Esophagus (tissue), 2 donors: ENCODE measurements at regions not wholly inside any gene's neighbourhood (a gene's known extent, or its start where the extent isn't known, plus 50 kb on each side); places are given as distances from the start of the nearest gene placed in this dataset.

Experiments used
- H3K27ac ChIP-seq, 2 donors: one replicate each; pipeline ENCODE4 v1.5.1; 2013; ENCODE audit warnings: low read depth in 2 of 2, mild to moderate bottlenecking in 2 of 2, inconsistent platforms in 1 of 2, low read length in 1 of 2, moderate library complexity in 1 of 2
- H3K27me3 ChIP-seq, 2 donors: one replicate each; pipeline ENCODE4 v1.6.1; 2013; ENCODE audit warnings: low read length in 2 of 2, control low read depth in 1 of 2, mild to moderate bottlenecking in 1 of 2; ENCODE audit not compliant: insufficient read depth in 2 of 2, control insufficient read depth in 1 of 2
- H3K36me3 ChIP-seq, 2 donors: one replicate each; pipeline ENCODE4 v1.6.1; 2013; ENCODE audit warnings: low read length in 1 of 2; ENCODE audit not compliant: control insufficient read depth in 2 of 2, insufficient read depth in 2 of 2
- H3K4me1 ChIP-seq, 2 donors: one replicate each; pipeline ENCODE4 v1.6.1; 2013; ENCODE audit warnings: low read length in 1 of 2; ENCODE audit not compliant: control insufficient read depth in 2 of 2, insufficient read depth in 2 of 2
- H3K4me3 ChIP-seq, 2 donors: one replicate each; pipeline ENCODE4 v1.5.1; 2013; ENCODE audit warnings: low read length in 2 of 2, mild to moderate bottlenecking in 2 of 2, low read depth in 1 of 2, moderate library complexity in 1 of 2
- H3K9me3 ChIP-seq, 2 donors: one replicate each; pipeline ENCODE4 v1.6.1; 2013; ENCODE audit warnings: mild to moderate bottlenecking in 2 of 2, low read depth in 1 of 2, low read length in 1 of 2, moderate library complexity in 1 of 2; ENCODE audit not compliant: control insufficient read depth in 2 of 2, insufficient read depth in 1 of 2
- WGBS, 2 donors: extraction: QIAGEN DNeasy Blood & Tissue Kit; methylation state at CpG; one replicate each; pipeline ENCODE4 v1.1.7; 2013; 5-methylcytosine and 5-hydroxymethylcytosine counted together
- donor health status: healthy with polysubstance abuse.
- donor health status: Bipolar disorder and iron deficiency.

- Histone ChIP-seq H3K27ac (no peak overlapping the region), H3K27me3 (no peaks in the 10 kb centered on the region), H3K4me1 (no peaks in the 10 kb centered on the region), H3K36me3 (no peaks in the 10 kb centered on the region), H3K9me3 (no peaks in the 10 kb centered on the region), H3K4me3 (no peak overlapping the region)
- WGBS, 2 donors: 63 to 64% methylated on average over 14 of the region's 14 CpGs
These were observed 1514.4 kb downstream of the BRD1 start for GRCh38 chr22:48313175-48313830.

- no peaks in the 10 kb centered on the region for H3K4me1 ChIP-seq
- H3K27me3 ChIP-seq: no peaks in the 10 kb centered on the region
- no peak overlapping the region for H3K4me3 ChIP-seq
- 55 to 57% methylated on average over 10 of the region's 10 CpGs for WGBS, 2 donors
- H3K36me3 ChIP-seq: no peaks in the 10 kb centered on the region
- no peak overlapping the region for H3K27ac ChIP-seq
- H3K9me3 ChIP-seq: no peaks in the 10 kb centered on the region
These were observed 1516.9 kb downstream of the BRD1 start for GRCh38 chr22:48310740-48311139.

GRCh38 chr22:48310289-48310688, 1517.4 kb downstream of the BRD1 start:
- no peak overlapping the region for H3K4me3 ChIP-seq
- WGBS, 2 donors: 48 to 58% methylated on average over 6 of the region's 6 CpGs

GRCh38 chr22:48309836-48310235, 1517.8 kb downstream of the BRD1 start:
- Histone ChIP-seq H3K27ac (no peak overlapping the region), H3K4me3 (no peak overlapping the region), H3K9me3 (no peaks in the 10 kb centered on the region), H3K4me1 (no peaks in the 10 kb centered on the region), H3K27me3 (no peaks in the 10 kb centered on the region), H3K36me3 (no peaks in the 10 kb centered on the region)
- WGBS, 2 donors: 35 to 36% methylated on average over 8 of the region's 8 CpGs

More at GRCh38 chr22:48310289-48310688, 1517.4 kb downstream of the BRD1 start:
- no peak overlapping the region for H3K27ac ChIP-seq
- no peaks in the 10 kb centered on the region for H3K9me3 ChIP-seq
- H3K36me3 ChIP-seq: no peaks in the 10 kb centered on the region
- H3K4me1 ChIP-seq: no peaks in the 10 kb centered on the region
- H3K27me3 ChIP-seq: no peaks in the 10 kb centered on the region

- Histone ChIP-seq H3K27me3 (no peaks in the 10 kb centered on the region), H3K9me3 (no peaks in the 10 kb centered on the region), H3K4me3 (no peak overlapping the region), H3K36me3 (no peaks in the 10 kb centered on the region), H3K27ac (no peak overlapping the region), H3K4me1 (no peaks in the 10 kb centered on the region)
- WGBS, 2 donors: 76 to 81% methylated on average over 16 to 18 of the region's 18 CpGs
These were observed 1518.5 kb downstream of the BRD1 start for GRCh38 chr22:48309115-48309705.

GRCh38 chr22:48307931-48308330, 1519.7 kb downstream of the BRD1 start:
- Histone ChIP-seq H3K9me3 (no peaks in the 10 kb centered on the region), H3K36me3 (no peaks in the 10 kb centered on the region), H3K27ac (no peak overlapping the region), H3K4me1 (no peaks in the 10 kb centered on the region), H3K27me3 (no peaks in the 10 kb centered on the region), H3K4me3 (no peak overlapping the region)
- WGBS, 2 donors: 80 to 82% methylated on average over 7 of the region's 7 CpGs

- no peaks in the 10 kb centered on the region for H3K4me1 ChIP-seq
- no peaks in the 10 kb centered on the region for H3K27me3 ChIP-seq
- no peak overlapping the region for H3K27ac ChIP-seq
- WGBS, 2 donors: 84 to 88% methylated on average over 19 of the region's 19 CpGs
- no peaks in the 10 kb centered on the region for H3K9me3 ChIP-seq
- no peaks in the 10 kb centered on the region for H3K36me3 ChIP-seq
- no peak overlapping the region for H3K4me3 ChIP-seq
These were observed 1520.7 kb downstream of the BRD1 start for GRCh38 chr22:48306785-48307510.

- no peak overlapping the region for H3K4me3 ChIP-seq
- H3K27ac ChIP-seq: no peak overlapping the region
- WGBS, 2 donors: 76 to 78% methylated on average over 7 to 8 of the region's 8 CpGs
- H3K9me3 ChIP-seq: no peaks in the 10 kb centered on the region
- H3K36me3 ChIP-seq: no peaks in the 10 kb centered on the region
- no peaks in the 10 kb centered on the region for H3K4me1 ChIP-seq
- H3K27me3 ChIP-seq: no peaks in the 10 kb centered on the region
These were observed 1521.4 kb downstream of the BRD1 start for GRCh38 chr22:48306284-48306683.

GRCh38 chr22:48305726-48306235, 1521.9 kb downstream of the BRD1 start:
- Histone ChIP-seq H3K27ac (no peak overlapping the region), H3K4me1 (no peaks in the 10 kb centered on the region), H3K27me3 (no peaks in the 10 kb centered on the region), H3K4me3 (no peak overlapping the region), H3K36me3 (no peaks in the 10 kb centered on the region), H3K9me3 (no peaks in the 10 kb centered on the region)
- WGBS, 2 donors: 83 to 85% methylated on average over 14 of the region's 14 CpGs
